Activated CD4-positive, alpha-beta T cell treated with anti-CD3 and anti-CD28 coated beads, Interleukin-2, amount 50 U/mL, for 16 hours (primary cell): ENCODE measurements at regions not wholly inside any gene's neighbourhood (a gene's known extent, or its start where the extent isn't known, plus 50 kb on each side); places are given as distances from the start of the nearest gene placed in this dataset.

Experiments
- DNase-seq: peaks from one replicate; pipeline ENCODE4 v3.0.0-alpha.2; 2020

DNA sequence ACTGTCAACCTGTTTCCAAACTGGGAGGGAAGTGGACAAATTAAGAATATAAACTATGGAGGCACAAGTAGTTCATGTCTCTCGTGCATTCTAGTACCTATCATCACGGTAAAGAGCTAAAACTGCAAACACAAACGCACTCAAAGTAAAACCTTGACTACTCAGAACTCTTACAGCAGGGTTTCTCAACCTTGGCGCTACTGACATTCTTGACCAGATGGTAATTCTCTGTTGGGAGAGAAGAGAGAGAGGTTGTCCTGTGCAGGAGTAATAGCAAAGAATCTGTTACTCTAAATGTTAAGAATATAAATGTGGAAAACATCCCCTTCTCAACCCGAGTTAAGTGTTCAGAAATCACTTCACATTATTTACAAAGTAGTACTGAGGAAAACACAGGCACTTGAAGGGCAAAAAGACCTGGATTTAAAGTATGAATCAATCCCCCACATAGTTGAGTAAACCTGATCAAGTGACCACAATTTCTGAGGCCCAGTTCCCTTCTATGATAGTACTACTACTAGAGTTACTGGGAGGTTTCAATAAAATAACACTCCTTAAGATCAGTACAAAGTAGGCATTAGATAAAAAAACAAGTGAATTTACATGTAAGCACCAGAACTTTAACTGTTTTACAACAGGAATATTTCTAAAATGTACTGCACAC is 73.1 kb upstream of the ARHGAP32 start:
- no peak for DNase-seq

DNA sequence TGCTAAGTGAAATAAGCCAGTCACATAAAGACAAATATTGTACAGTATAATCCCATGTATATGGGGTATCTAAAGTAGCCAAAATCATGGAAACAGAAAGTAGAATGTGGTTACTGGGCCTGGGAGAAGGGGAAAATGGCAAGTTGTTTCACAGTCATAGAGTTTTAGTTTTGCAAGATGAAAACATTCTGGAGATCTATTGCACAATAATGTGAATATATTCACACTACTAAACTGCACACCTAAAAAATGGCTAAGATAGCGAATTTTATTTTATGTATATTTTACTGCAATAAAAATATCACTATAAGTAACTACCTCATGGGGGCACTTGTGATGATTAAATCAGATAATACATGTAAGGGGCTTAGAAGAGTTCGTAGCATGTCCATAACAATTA is 72.0 kb upstream of the ARHGAP32 start:
- DNase-seq, result no peak

DNA sequence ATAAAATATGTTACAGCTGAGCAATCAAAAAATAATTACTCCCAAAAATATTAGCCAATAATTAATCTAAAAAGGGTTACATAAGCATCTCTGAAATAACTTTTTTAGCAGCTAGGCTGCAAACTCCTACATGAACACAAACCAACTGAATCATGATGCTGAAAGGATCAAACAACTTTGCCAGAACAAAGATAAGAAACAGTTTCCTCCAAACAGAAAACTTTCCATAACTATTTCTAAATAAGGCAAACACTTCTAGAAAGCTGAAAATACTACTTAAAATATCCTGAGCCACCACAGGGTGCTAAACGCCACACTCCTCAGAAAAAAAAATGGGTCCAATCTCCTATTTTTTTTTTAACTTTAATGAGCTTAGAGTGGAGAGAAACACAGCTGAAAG is 68.6 kb upstream of the ARHGAP32 start:
- no peak for DNase-seq

DNA sequence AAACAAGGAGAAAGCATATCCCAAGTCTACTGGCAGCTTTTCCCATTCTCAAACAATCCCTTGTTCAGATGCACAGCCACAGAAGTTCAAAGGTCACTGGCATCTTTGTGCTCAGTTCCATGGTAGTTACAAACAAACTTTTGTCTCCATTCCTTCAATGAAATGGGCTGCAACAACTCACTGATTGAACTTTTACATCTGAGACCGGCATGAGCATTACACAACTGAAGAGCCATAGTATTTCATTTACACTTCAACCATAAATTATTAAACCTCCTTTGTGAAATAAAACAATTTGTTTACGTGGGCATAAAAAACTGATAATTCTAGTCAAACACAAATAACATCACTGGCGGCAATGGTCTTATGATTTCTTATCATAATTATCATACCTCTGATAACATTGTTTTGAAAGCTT is 67.8 kb upstream of the ARHGAP32 start:
- DNase-seq, result no peak

DNA sequence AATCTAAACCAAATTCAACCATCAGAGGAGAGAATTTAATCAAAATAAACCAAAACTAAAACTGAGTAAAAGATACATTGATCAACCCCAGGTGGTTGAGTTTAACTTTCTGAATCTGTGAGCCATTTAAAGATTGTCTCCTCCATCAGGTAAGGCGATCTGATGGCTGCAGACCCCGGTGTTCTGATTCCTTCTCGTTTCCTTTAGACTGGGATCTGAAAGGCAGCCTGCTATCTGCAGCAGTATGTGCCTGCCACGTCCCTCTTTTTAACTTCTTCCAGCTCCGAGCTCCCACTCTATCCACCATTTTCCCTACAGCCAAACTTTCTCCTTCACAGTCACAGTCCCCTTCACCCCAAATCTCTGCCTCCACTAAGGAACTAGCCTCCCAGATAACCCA is 66.1 kb upstream of the ARHGAP32 start:
- no peak for DNase-seq

DNA sequence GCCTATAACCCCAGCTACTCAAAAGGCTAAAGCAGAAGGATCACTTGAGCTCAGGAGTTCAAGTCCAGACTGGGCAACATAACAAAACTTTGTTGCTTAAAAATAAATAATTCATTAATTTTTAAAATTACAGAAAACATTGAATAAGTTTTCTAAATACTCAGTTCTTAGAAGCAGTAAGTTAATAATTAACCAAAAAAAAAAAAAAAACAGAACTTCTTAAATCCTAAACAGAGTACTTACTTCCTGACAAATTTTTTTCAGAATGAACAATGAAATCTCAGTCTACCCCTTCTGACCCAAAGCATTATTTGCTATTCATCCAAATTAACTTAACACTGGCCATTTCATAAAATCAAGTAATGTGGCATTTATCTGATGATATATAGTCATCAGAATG is 65.4 kb upstream of the ARHGAP32 start:
- DNase-seq, result no peak

DNA sequence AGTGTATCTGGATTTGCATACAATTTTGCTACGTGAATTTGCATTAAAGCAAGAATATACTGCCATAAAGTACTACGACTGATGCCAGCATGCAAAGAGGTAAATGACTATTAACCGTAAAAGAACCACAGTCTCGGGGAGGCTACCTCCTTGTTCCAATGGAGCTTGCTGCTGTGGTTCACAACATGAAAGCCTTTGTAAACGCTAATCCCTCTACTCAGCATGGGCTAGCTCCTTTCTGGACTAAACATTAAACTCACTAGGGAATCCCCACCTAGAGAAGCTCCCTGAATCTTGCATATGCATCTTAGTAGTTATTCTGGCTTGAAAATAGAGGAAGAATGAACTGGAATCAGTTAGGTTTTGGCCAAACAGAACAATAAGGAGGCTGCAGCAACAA is 60.5 kb upstream of the ARHGAP32 start:
- no peak for DNase-seq

DNA sequence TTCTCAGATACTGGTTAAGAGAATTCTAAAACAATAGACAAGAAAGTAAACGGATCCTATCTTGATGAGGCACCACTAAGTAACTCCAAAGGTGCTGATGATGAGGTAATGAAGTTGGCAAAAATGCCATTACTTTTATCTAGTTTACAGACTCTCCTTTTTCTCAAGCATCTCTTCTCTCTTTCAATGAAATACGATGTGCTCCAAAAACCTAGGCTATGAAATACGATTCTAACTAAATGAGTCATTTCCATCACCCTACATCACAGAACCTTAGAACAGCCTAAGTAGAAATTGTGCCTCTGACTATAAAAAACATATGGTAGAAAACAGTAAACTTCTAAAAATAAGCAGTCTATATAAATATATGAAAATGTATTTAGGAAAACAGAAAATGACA is 58.9 kb upstream of the ARHGAP32 start:
- DNase-seq, result no peak

DNA sequence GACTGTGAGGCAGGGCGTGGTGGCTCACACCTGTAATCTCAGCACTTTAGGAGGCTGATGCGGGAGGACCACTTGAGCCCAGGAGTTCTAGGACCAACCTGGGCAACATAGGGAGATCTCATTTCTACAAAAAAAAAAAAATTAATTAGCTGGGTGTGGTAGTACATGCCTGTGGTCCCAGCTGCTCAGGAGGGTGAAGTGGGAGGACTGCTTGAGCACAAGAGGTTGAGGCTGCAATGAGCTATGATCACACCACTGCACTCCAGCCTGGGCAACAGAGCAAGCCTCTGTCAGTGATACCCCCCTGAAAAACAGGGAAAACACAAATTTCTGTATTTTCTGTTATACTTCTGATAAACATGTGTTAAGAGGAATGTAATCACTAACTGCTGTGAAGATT is 57.8 kb upstream of the ARHGAP32 start:
- DNase-seq, result no peak

DNA sequence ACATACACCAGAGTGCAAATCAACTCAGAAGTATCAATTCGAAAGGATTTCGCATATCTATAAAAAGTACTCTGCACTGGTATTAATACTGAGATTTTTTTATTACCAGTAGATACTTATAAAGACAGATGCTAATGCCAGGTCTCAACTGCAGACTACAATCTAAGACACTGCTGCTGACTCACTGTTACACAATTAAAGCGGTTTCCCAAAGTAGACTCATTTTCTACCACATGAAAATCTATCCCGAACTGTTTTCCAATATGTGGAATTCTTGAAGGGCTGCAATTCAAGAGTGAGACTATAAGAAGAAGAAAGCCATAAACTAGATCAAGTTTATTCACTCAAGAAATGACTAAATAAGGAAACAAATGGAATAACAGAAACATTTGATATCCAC is 57.2 kb upstream of the ARHGAP32 start:
- DNase-seq, result no peak

DNA sequence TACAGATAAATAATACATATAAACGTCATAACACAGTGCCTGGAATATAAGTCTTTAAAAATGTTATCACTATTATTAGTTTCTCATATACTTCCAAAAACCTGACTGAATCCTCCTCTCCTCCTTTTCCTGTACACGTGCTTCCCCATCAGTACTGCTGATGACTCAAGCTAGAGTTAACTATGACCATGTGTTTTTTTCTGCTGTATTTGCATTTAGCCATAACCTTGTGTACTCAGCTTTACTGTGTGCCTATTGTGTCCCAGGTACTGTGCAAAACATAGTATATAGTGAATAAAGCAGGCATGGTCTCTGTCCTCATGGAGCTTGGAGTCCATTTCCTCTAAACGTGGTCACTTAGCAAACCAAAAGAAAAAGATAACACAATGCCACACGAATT is 56.5 kb upstream of the ARHGAP32 start:
- no peak for DNase-seq

DNA sequence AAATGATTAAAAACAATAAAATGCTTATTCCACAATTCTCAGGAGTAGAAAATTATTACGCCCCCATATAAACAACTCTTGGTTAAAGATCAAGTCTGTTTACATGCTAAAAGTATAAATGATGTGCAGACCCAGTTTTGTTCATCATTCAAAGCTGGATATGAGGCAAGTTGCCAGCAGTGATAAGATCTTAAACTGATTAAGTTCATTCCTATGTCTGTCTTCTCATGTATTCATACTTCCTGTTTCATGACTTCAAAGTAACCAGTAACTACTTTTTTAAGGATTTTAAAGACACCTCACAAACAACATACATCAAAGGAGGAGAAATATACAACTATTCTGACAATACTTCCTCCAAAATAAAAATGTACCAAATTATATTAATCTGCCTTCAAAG is 55.0 kb upstream of the ARHGAP32 start:
- DNase-seq, result peak; percentile 7

DNA sequence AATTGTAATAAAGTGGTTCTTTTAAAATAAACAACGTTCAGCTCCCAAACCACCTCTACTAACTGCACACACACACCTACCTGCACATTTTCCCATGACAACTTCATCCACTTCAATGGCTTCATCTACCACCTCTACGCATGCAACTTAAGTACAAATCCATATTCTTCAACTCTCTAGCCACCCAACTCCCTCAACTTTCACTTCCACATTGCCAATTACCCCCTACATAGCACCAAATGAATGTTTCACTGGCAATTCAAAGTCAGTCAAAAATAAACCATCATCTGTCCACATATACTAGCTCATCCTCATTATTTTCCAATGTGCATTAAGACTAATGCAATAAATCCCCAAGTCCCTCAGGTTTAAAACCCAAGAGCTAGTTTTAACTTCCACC is 50.7 kb upstream of the ARHGAP32 start:
- DNase-seq, result no peak
